H1 (cell line): ENCODE measurements at regions not wholly inside any gene's neighbourhood (a gene's known extent, or its start where the extent isn't known, plus 50 kb on each side); places are given as distances from the start of the nearest gene placed in this dataset.
A peak's percentile ranks its signal among the peaks of the same experiment; 100 is the strongest.

Experiments used
- ASH2L ChIP-seq: fragments of 200-600, 300-600 bp; sonication (generic); IDR thresholded peaks from one replicate; pipeline ENCODE4 v1.7.1; 2017; ENCODE audit warnings: low read length
- BCL11A ChIP-seq, 2 experiments: IDR thresholded peaks; one replicate each; pipeline ENCODE4 v1.6.1; 2011; ENCODE audit warnings: low read depth in 2 of 2, low read length in 2 of 2, mild to moderate bottlenecking in 2 of 2
- PHF8 ChIP-seq: fragments of 200-600 bp; sonication (generic); conservative IDR thresholded peaks from 2 replicates; pipeline ENCODE4 v1.7.1; 2012; ENCODE audit warnings: low read depth, mild to moderate bottlenecking, inconsistent platforms, low read length, moderate library complexity
- POLR2A ChIP-seq, 2 experiments: IDR thresholded peaks; 1 replicate in 1 of 2; 2 replicates in 1 of 2; pipeline ENCODE4 v1.6.1; 2011; ENCODE audit warnings: low read depth in 2 of 2, low read length in 2 of 2, mild to moderate bottlenecking in 2 of 2; ENCODE audit errors: control extremely low read depth in 1 of 2
- RBBP5 ChIP-seq: IDR thresholded peaks from 2 replicates; pipeline ENCODE4 v1.7.1; 2012; ENCODE audit warnings: low read depth, mild to moderate bottlenecking, inconsistent platforms, low read length, moderate library complexity, borderline replicate concordance
- RFX5 ChIP-seq: IDR thresholded peaks from 2 replicates; pipeline ENCODE4 v1.6.1; 2011; ENCODE audit warnings: low read depth, low read length, improper control_type of control experiment, borderline replicate concordance
- SIN3A ChIP-seq, 2 experiments: IDR thresholded peaks in 1 of 2; conservative IDR thresholded peaks in 1 of 2; 2 replicates each; pipeline ENCODE4 v1.6.1; 2011 to 2012; ENCODE audit warnings: low read length in 2 of 2, improper control_type of control experiment in 1 of 2, low read depth in 1 of 2, mild to moderate bottlenecking in 1 of 2
- SP2 ChIP-seq: IDR thresholded peaks from 2 replicates; pipeline ENCODE4 v1.6.1; 2012; ENCODE audit warnings: mild to moderate bottlenecking, low read length, inconsistent platforms
- SUZ12 ChIP-seq: fragments of 200-600 bp; sonication (generic); IDR thresholded peaks from 2 replicates; pipeline ENCODE4 v1.6.1; 2012; ENCODE audit warnings: mild to moderate bottlenecking, inconsistent platforms, low read length, moderate library complexity, mixed read lengths
- TCF12 ChIP-seq: IDR thresholded peaks from 2 replicates; pipeline ENCODE4 v1.6.1; 2011; ENCODE audit warnings: low read depth, mild to moderate bottlenecking, low read length
- TF ChIP-seq, protein P1 (sequence below): fragments of 300-600 bp; sonication (generic); IDR thresholded peaks from 2 replicates; pipeline ENCODE4 v1.7.1; 2012; ENCODE audit warnings: low read length, moderate library complexity, mild to moderate bottlenecking, inconsistent platforms; ENCODE audit not compliant: insufficient replicate concordance
- TF ChIP-seq, protein P2 (sequence below): IDR thresholded peaks from 2 replicates; pipeline ENCODE4 v1.6.1; 2012; ENCODE audit warnings: inconsistent platforms

DNA sequence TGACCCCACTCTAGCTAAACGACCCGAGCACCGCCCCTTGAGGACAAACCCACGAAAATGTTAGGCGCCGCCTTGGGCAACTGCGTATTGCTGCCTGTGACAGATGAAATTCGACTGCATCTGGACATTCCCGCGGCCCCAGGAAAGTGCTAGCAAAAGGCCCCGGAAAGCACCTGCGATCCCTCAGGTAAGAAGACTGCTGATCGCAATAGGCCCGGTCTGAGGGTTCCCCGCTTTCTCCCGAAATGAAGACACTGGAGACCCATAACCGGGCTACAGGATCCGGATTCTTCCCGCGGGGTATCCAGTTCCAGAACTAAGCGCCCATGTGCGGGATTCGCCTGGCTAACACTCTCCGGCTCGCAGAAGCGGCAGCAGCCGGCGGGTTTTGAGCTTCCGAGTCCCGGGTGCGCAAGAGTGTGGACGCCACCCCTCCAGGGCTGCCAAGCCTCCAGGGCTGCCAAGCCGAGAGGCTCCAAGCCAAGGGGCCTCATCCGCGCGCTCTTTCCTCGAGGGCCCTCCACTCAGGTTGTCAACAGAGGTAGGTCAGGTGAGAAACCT lies 157.9 kb upstream of the NBPF11 start (continued):
- TF ChIP-seq, protein P1, sequence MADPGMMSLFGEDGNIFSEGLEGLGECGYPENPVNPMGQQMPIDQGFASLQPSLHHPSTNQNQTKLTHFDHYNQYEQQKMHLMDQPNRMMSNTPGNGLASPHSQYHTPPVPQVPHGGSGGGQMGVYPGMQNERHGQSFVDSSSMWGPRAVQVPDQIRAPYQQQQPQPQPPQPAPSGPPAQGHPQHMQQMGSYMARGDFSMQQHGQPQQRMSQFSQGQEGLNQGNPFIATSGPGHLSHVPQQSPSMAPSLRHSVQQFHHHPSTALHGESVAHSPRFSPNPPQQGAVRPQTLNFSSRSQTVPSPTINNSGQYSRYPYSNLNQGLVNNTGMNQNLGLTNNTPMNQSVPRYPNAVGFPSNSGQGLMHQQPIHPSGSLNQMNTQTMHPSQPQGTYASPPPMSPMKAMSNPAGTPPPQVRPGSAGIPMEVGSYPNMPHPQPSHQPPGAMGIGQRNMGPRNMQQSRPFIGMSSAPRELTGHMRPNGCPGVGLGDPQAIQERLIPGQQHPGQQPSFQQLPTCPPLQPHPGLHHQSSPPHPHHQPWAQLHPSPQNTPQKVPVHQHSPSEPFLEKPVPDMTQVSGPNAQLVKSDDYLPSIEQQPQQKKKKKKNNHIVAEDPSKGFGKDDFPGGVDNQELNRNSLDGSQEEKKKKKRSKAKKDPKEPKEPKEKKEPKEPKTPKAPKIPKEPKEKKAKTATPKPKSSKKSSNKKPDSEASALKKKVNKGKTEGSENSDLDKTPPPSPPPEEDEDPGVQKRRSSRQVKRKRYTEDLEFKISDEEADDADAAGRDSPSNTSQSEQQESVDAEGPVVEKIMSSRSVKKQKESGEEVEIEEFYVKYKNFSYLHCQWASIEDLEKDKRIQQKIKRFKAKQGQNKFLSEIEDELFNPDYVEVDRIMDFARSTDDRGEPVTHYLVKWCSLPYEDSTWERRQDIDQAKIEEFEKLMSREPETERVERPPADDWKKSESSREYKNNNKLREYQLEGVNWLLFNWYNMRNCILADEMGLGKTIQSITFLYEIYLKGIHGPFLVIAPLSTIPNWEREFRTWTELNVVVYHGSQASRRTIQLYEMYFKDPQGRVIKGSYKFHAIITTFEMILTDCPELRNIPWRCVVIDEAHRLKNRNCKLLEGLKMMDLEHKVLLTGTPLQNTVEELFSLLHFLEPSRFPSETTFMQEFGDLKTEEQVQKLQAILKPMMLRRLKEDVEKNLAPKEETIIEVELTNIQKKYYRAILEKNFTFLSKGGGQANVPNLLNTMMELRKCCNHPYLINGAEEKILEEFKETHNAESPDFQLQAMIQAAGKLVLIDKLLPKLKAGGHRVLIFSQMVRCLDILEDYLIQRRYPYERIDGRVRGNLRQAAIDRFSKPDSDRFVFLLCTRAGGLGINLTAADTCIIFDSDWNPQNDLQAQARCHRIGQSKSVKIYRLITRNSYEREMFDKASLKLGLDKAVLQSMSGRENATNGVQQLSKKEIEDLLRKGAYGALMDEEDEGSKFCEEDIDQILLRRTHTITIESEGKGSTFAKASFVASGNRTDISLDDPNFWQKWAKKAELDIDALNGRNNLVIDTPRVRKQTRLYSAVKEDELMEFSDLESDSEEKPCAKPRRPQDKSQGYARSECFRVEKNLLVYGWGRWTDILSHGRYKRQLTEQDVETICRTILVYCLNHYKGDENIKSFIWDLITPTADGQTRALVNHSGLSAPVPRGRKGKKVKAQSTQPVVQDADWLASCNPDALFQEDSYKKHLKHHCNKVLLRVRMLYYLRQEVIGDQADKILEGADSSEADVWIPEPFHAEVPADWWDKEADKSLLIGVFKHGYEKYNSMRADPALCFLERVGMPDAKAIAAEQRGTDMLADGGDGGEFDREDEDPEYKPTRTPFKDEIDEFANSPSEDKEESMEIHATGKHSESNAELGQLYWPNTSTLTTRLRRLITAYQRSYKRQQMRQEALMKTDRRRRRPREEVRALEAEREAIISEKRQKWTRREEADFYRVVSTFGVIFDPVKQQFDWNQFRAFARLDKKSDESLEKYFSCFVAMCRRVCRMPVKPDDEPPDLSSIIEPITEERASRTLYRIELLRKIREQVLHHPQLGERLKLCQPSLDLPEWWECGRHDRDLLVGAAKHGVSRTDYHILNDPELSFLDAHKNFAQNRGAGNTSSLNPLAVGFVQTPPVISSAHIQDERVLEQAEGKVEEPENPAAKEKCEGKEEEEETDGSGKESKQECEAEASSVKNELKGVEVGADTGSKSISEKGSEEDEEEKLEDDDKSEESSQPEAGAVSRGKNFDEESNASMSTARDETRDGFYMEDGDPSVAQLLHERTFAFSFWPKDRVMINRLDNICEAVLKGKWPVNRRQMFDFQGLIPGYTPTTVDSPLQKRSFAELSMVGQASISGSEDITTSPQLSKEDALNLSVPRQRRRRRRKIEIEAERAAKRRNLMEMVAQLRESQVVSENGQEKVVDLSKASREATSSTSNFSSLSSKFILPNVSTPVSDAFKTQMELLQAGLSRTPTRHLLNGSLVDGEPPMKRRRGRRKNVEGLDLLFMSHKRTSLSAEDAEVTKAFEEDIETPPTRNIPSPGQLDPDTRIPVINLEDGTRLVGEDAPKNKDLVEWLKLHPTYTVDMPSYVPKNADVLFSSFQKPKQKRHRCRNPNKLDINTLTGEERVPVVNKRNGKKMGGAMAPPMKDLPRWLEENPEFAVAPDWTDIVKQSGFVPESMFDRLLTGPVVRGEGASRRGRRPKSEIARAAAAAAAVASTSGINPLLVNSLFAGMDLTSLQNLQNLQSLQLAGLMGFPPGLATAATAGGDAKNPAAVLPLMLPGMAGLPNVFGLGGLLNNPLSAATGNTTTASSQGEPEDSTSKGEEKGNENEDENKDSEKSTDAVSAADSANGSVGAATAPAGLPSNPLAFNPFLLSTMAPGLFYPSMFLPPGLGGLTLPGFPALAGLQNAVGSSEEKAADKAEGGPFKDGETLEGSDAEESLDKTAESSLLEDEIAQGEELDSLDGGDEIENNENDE = no peak
- peak; percentile 65 for TF ChIP-seq SUZ12
- peak in 1 of 2 experiments; percentile 59; a peak in 1 of 4 replicates for TF ChIP-seq SIN3A (conservative IDR thresholded peaks at IDR 0.05 in 1 of 2, IDR thresholded peaks at IDR 0.05 in 1 of 2; ENCODE audit: low read depth in 1 of 2, low read length in 2 of 2)
- peak; percentile 69 for TF ChIP-seq ASH2L
- no peak for TF ChIP-seq TCF12
- no peak for TF ChIP-seq SP2
- TF ChIP-seq RBBP5 = no peak; the same call in 1 of the 2 replicates
- no peak for TF ChIP-seq RFX5
- TF ChIP-seq PHF8 = no peak
- TF ChIP-seq, protein P2, sequence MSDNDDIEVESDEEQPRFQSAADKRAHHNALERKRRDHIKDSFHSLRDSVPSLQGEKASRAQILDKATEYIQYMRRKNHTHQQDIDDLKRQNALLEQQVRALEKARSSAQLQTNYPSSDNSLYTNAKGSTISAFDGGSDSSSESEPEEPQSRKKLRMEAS = peak; percentile 24; the same call in 1 of the 2 replicates
- TF ChIP-seq BCL11A (IDR thresholded peaks at IDR 0.05; ENCODE audit: low read depth in 2 of 2, low read length in 2 of 2) = no peak
- no peak for TF ChIP-seq POLR2A (IDR thresholded peaks at IDR 0.05; ENCODE audit: control extremely low read depth in 1 of 2, low read depth in 2 of 2, low read length in 2 of 2)
